H1 (cell line): ENCODE measurements at regions not wholly inside any gene's neighbourhood (a gene's known extent, or its start where the extent isn't known, plus 50 kb on each side); places are given as distances from the start of the nearest gene placed in this dataset.

Experiments used
- CTCF ChIA-PET: fragments of 300-600 bp; sonication (Branson Sonifier 250); formaldehyde crosslinking; loops from one replicate; lab custom pipeline; 2021; ENCODE audit not compliant: partially characterized antibody; lab: Charles Lee
- POLR2A ChIA-PET: fragments of 300-600 bp; sonication (Branson Sonifier 250); formaldehyde crosslinking; loops from one replicate; lab custom pipeline; 2021; ENCODE audit warnings: inconsistent platforms; ENCODE audit not compliant: partially characterized antibody; lab: Charles Lee
- DNase-seq, 2 experiments: peaks; one replicate each; pipeline versions ENCODE4 v3.0.0 to v3.0.0-alpha.2; 2010 to 2022; ENCODE audit warnings: low spot score in 2 of 2, low read depth in 1 of 2, mixed read lengths in 1 of 2
- FAIRE-seq: peaks from 2 replicates; lab custom pipeline; 2011; peaks lifted over from hg19 to GRCh38; lab: Jason Lieb, UNC
- H2AFZ ChIP-seq: 2 replicates; pipeline ENCODE4 v1.8.1; 2012; ENCODE audit warnings: low read length, inconsistent platforms
- H2AK5ac ChIP-seq: 2 replicates; pipeline ENCODE4 v1.6.1; 2013; ENCODE audit warnings: low read depth, low read length
- H2BK120ac ChIP-seq: replicated peaks from 2 replicates; pipeline ENCODE3; 2013; ENCODE audit warnings: low read depth, low read length, inconsistent platforms
- H2BK12ac ChIP-seq: 2 replicates; pipeline ENCODE4 v1.6.1; 2013; ENCODE audit warnings: low read depth, low read length
- H2BK15ac ChIP-seq: 2 replicates; pipeline ENCODE4 v1.6.1; 2013; ENCODE audit warnings: low read length
- H2BK20ac ChIP-seq: 2 replicates; pipeline ENCODE4 v1.6.1; 2013; ENCODE audit warnings: low read length
- H2BK5ac ChIP-seq: 2 replicates; pipeline ENCODE4 v1.6.1; 2013; ENCODE audit warnings: low read depth, low read length
- H3K14ac ChIP-seq: 2 replicates; pipeline ENCODE4 v1.6.1; 2013; ENCODE audit warnings: inconsistent platforms; ENCODE audit not compliant: insufficient read length
- H3K18ac ChIP-seq: 2 replicates; pipeline ENCODE4 v1.6.1; 2013; ENCODE audit warnings: low read length; ENCODE audit errors: extremely low read depth
- H3K23ac ChIP-seq: 2 replicates; pipeline ENCODE4 v1.6.1; 2013; ENCODE audit warnings: inconsistent platforms; ENCODE audit not compliant: insufficient read length
- H3K23me2 ChIP-seq: 2 replicates; pipeline ENCODE4 v1.6.1; 2013; ENCODE audit warnings: low read depth, low read length
- H3K27ac ChIP-seq: 2 replicates; pipeline ENCODE4 v1.6.1; 2011; ENCODE audit warnings: low read depth, low read length, inconsistent platforms
- H3K27me3 ChIP-seq, 4 experiments: replicated peaks in 1 of 4; 1 replicate in 1 of 4; 2 replicates in 3 of 4; pipeline versions ENCODE4 v1.6.1 to v1.8.1; 2011 to 2013; ENCODE audit warnings: low read length in 3 of 4, mild to moderate bottlenecking in 3 of 4, inconsistent platforms in 2 of 4, mixed read lengths in 2 of 4, moderate library complexity in 1 of 4; ENCODE audit not compliant: control insufficient read depth in 3 of 4, insufficient read depth in 3 of 4; ENCODE audit errors: extremely low read depth in 1 of 4
- H3K36me3 ChIP-seq, 4 experiments: 2 replicates each; pipeline versions ENCODE4 v1.6.1 to v1.8.1; 2011 to 2013; ENCODE audit warnings: mild to moderate bottlenecking in 4 of 4, low read length in 3 of 4, moderate library complexity in 2 of 4, control low read depth in 1 of 4, inconsistent platforms in 1 of 4; ENCODE audit not compliant: insufficient read depth in 4 of 4, control insufficient read depth in 2 of 4
- H3K4ac ChIP-seq: replicated peaks from 2 replicates; pipeline ENCODE3; 2013; ENCODE audit warnings: low read length, low read depth, mixed read lengths, inconsistent platforms; ENCODE audit not compliant: insufficient read length
- H3K4me1 ChIP-seq, 4 experiments: replicated peaks in 1 of 4; 1 replicate in 1 of 4; 2 replicates in 3 of 4; pipeline versions ENCODE4 v1.6.1 to v1.8.1; 2011 to 2013; ENCODE audit warnings: low read length in 3 of 4, inconsistent platforms in 2 of 4, mixed read lengths in 1 of 4; ENCODE audit not compliant: insufficient read depth in 4 of 4, control insufficient read depth in 3 of 4
- H3K4me2 ChIP-seq, 2 experiments: 2 replicates each; pipeline versions ENCODE4 v1.6.1 to v1.8.1; 2011 to 2013; ENCODE audit warnings: low read depth in 2 of 2, low read length in 2 of 2, control low read depth in 1 of 2, inconsistent platforms in 1 of 2, mild to moderate bottlenecking in 1 of 2; ENCODE audit not compliant: insufficient read depth in 1 of 2
- H3K4me3 ChIP-seq, 4 experiments: fragments of 200-600, 300-600 bp in 1 of 4; sonication (generic), shearing (Covaris generic), sonication (Bioruptor Twin) in 1 of 4; 2 replicates each; pipeline versions ENCODE4 v1.5.1 to v1.8.1; 2011 to 2016; ENCODE audit warnings: low read length in 4 of 4, low read depth in 3 of 4, control low read depth in 2 of 4, inconsistent platforms in 2 of 4, mild to moderate bottlenecking in 2 of 4, mixed read lengths in 1 of 4, moderate library complexity in 1 of 4; ENCODE audit not compliant: insufficient read depth in 2 of 4; ENCODE audit errors: extremely low read depth in 1 of 4
- H3K56ac ChIP-seq: replicated peaks from 2 replicates; pipeline ENCODE3; 2013; ENCODE audit warnings: low read depth, mild to moderate bottlenecking, mixed read lengths, low read length, inconsistent platforms; ENCODE audit not compliant: insufficient read length
- H3K79me1 ChIP-seq: 2 replicates; pipeline ENCODE4 v1.6.1; 2013; ENCODE audit warnings: low read depth, low read length, control low read depth
- H3K79me2 ChIP-seq, 2 experiments: 2 replicates each; pipeline versions ENCODE4 v1.6.1 to v1.8.1; 2012 to 2013; ENCODE audit warnings: low read length in 2 of 2, mild to moderate bottlenecking in 2 of 2, inconsistent platforms in 1 of 2; ENCODE audit not compliant: insufficient read depth in 2 of 2, control insufficient read depth in 1 of 2
- H3K9ac ChIP-seq, 4 experiments: replicated peaks in 1 of 4; 1 replicate in 1 of 4; 2 replicates in 3 of 4; pipeline versions ENCODE4 v1.6.1 to v1.8.1; 2011 to 2013; ENCODE audit warnings: low read depth in 3 of 4, low read length in 3 of 4, control low read depth in 2 of 4, mild to moderate bottlenecking in 2 of 4, moderate library complexity in 2 of 4, inconsistent platforms in 1 of 4; ENCODE audit errors: extremely low read depth in 1 of 4
- H3K9me3 ChIP-seq, 2 experiments: 2 replicates each; pipeline versions ENCODE4 v1.6.1 to v1.8.1; 2012 to 2013; ENCODE audit warnings: mild to moderate bottlenecking in 2 of 2, moderate library complexity in 2 of 2, control low read depth in 1 of 2, inconsistent platforms in 1 of 2, low read depth in 1 of 2, low read length in 1 of 2, mixed read lengths in 1 of 2; ENCODE audit not compliant: insufficient read depth in 2 of 2
- H4K20me1 ChIP-seq, 2 experiments: replicated peaks in 1 of 2; 2 replicates each; pipeline versions ENCODE3 to v1.8.1; 2011 to 2013; ENCODE audit warnings: inconsistent platforms in 2 of 2, low read length in 2 of 2, mild to moderate bottlenecking in 1 of 2; ENCODE audit not compliant: insufficient read depth in 2 of 2, control insufficient read depth in 1 of 2
- H4K5ac ChIP-seq: 2 replicates; pipeline ENCODE4 v1.6.1; 2013; ENCODE audit warnings: low read length, low read depth, mixed read lengths, inconsistent platforms; ENCODE audit not compliant: insufficient read length
- H4K8ac ChIP-seq: 2 replicates; pipeline ENCODE4 v1.8.0; 2013; ENCODE audit warnings: mild to moderate bottlenecking, moderate library complexity, low read length, inconsistent platforms; ENCODE audit not compliant: insufficient read depth; ENCODE audit errors: extremely low read depth
- H4K91ac ChIP-seq: replicated peaks from 2 replicates; pipeline ENCODE3; 2013; ENCODE audit warnings: low read length, mixed read lengths, inconsistent platforms; ENCODE audit not compliant: insufficient read length
- ATF2 ChIP-seq: IDR thresholded peaks from 2 replicates; pipeline ENCODE4 v1.6.1; 2012; ENCODE audit warnings: low read length, inconsistent platforms
- WGBS, 2 experiments: shearing (Covaris generic) in 1 of 2; methylation state at CpG; one replicate each; pipeline versions ENCODE4 v1.1.6 to v1.1.7; 2013 to 2015; ENCODE audit warnings: low lambda C conversion rate in 2 of 2, mixed read lengths in 2 of 2, inconsistent platforms in 1 of 2, low coverage in 1 of 2, missing lambda C conversion rate in 1 of 2; ENCODE audit not compliant: insufficient replicate concordance in 2 of 2, insufficient coverage in 1 of 2, insufficient read length in 1 of 2; ENCODE audit errors: extremely low coverage in 1 of 2, missing lambda C conversion rate in 1 of 2; 5-methylcytosine and 5-hydroxymethylcytosine counted together

GRCh38 chr15:98226149-98226548 is 265.6 kb downstream of the ARRDC4 start:
- DNase-seq, result no peak
- Histone ChIP-seq H3K9me3 (no peaks in the 10 kb centered on the region), H3K4me2 (no peak overlapping the region), H2AFZ (no peak overlapping the region), H2BK15ac (no peak overlapping the region), H3K23ac (no peak overlapping the region), H3K14ac (no peak overlapping the region), H3K79me1 (no peaks in the 10 kb centered on the region), H3K23me2 (no peaks in the 10 kb centered on the region), H3K9ac (no peak overlapping the region), H3K27ac (no peak overlapping the region), H3K56ac (no peak overlapping the region), H2BK5ac (no peak overlapping the region), H3K4me1 (no peaks in the 10 kb centered on the region), H2AK5ac (no peak overlapping the region), H3K4me3 (no peak overlapping the region), H3K18ac (no peak overlapping the region), H3K4ac (no peak overlapping the region), H4K8ac (no peak overlapping the region), H3K36me3 (no peaks in the 10 kb centered on the region), H4K91ac (no peak overlapping the region), H4K5ac (no peak overlapping the region), H4K20me1 (no peaks in the 10 kb centered on the region), H3K27me3 (no peaks in the 10 kb centered on the region), H2BK12ac (no peak overlapping the region), H3K79me2 (no peaks in the 10 kb centered on the region), H2BK20ac (no peak overlapping the region), H2BK120ac (no peak overlapping the region)
- ChIA-PET POLR2A (no interaction called here), CTCF (interaction anchor here (1.1 to 1.6 kb wide), 2 partner anchors 67 to 195 kb away, joined by 4 read pairs; no protein-coding TSS in a partner anchor)
- no peak for TF ChIP-seq ATF2
- 89% methylated on average over 3 of the region's 3 CpGs; no CpG with 5 or more reads in 1 of the 2 experiments for whole genome bisulfite sequencing, 2 experiments
- no peak for FAIRE-seq
